ENCODE measurements at regions not wholly inside any gene's neighbourhood (a gene's known extent, or its start where the extent isn't known, plus 50 kb on each side); places are given as distances from the start of the nearest gene placed in this dataset.
"Not testable (repeated sequence)": the region's sequence is repeated elsewhere in the genome, so short reads cannot be mapped to it uniquely, and the experiment has no call there.

DNA sequence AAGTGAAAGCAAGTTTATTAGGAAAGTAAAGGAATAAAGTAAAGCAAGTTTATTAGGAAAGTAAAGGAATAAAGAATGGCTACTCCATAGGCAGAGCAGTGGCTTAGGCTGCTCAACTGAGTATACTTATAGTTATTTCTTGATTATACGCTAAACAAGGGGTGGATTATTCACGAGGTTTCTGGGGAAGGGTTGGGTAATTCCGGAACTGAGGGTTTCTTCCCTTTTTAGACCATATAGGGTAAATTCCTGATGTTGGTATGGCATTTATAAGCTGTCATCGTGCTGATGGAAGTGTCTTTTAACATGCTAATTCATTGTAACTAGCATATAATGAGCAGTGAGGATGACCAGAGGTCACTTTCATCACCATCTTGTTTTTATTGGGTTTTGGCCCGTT lies 194.3 kb downstream of the DLEU7 start:
- DNase-seq (ENCODE audit: low read depth in 4 of 4, low spot score in 3 of 4), result no peak

DNA sequence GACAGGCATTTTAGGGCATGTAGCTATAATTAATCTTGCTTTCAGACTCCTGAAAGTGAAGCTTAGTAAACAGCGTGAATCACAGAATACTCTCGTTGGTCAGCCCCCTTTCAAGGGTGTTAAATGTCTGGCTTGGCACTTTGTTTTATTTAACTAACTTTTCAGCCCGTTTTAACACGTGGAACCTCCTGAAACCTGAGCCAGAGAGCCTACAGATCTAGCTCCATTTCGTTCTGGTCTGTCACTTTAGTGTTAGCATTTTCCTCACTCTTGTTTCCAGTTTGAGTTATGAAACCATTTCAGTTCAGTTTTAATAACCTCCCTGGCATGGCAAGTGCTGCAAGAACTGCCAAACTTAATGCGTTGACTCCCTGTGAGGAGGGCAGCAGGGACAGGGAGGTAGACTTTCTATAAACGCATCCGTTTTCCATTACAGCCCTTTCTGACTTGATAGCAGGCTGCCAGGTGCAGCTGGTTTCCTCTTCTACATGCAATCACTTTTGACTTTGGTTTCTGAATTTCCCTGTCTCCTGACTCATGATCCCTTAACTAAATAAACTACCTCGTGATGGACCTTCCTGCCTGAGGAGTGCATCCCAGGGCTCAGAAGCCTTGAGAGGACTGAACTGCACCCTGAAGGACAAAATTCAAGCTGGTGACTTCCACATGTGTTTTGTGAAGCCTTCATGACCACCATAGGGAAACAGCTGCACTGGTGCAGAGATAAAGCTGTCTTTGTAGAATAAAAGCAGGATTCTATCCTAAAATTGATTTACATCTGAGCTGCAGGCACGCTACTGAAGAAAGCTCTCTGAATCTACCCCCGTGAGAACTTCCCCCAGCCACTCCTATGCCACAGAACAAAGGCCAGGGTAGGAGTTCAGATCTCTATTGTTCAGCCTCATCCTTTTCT lies 192.6 kb downstream of the DLEU7 start:
- DNase-seq (ENCODE audit: low read depth in 4 of 4, low spot score in 3 of 4), result peak in 3 of 4 donors; percentile 12 to 38 (median 28)

DNA sequence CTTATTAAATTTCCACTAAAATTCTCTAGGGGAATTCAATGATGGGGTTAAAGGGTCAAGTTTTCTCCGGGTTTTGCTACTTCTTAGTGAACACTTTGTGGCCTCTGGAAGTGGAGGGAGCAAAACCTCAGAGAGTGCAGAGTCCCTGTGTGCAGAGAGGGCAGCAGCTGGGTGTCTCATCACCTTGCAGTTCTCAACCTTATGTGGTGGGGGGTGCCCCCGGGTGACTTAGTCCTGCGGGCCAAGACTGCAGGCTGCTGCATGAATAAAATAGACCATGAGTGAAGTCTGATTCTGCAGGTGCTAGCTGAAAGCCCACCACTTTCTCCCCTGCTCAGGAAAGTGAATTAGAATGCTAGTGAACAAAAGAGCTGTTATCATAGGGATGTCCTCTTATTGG lies 191.6 kb downstream of the DLEU7 start:
- DNase-seq (ENCODE audit: low read depth in 4 of 4, low spot score in 3 of 4), result no peak

DNA sequence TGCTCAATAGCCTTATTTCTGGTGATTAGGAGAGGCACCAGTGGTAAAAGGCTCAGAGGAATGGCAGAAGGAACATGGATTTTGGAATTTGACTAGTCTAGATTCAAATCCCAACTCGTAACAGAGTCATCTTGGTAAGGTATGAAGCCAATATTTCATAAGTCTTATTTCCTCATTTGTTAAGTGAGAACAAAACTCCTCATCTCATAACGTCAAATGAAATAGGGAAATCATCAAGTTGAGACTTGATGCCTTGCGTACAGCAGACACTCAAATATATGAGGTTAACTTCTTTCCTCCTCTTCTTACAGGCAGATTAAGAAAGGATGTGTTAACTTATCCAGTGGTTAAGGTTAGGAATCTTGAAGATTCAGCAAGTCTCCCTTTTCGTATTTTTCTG lies 189.2 kb downstream of the DLEU7 start:
- no peak for DNase-seq (ENCODE audit: low read depth in 4 of 4, low spot score in 3 of 4)

DNA sequence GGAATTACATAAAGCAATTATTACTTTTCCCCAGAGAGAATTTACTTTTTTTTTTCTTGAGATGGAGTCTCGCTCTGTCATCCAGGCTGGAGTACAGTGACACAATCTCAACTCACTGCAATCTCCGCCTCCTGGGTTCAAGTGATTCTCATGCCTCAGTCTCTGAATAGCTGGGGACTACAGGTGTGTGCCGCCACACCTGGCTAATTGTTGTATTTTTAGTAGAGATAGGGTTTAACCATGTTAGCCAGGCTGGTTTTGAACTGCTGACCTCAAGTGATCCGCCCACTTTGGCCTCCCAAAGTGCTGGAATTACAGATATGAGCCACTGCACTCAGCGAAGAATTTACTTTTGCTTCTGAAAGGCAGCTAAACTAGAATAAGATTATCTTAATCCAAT lies 181.6 kb downstream of the DLEU7 start:
- not testable (repeated sequence) for DNase-seq (ENCODE audit: low read depth in 4 of 4, low spot score in 3 of 4)

DNA sequence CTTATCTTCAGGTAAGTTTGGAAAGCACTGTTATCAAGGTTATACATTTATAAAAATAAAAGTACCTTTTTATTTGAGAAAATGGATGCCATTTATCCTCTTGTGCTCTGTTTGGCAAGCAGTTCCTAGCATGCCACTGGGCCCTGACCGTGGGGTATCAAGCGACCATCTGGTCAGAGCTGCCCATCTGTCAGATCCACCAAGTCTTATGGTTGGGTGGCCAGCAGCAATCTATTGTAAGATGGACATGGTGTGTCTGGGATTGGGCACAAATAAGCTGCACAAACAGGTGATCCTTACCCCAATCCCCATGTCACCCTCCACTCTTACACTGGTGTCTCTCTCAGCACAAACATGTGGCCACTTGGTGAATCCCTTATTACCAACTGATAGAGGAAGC lies 178.5 kb downstream of the DLEU7 start:
- DNase-seq (ENCODE audit: low read depth in 4 of 4, low spot score in 3 of 4), result no peak

DNA sequence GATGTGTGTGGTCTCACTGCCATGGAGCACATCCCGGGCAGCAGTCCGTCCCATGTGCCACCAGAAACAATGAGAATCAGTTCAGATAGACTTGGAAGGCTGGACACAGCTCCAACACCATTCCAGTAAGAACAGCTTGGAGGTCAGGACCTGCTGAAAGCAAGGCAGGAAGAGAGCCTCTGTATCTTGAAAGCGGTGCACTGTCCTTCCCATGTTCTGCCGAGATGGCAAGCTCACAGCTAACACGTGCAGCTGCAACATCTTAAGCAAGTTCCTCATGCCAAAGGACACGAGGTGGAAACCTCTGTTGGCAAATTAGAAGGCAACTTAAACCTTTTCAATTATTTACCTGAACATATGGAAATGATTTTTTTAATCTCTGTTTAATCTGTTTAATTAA lies 175.4 kb downstream of the DLEU7 start:
- no peak for DNase-seq (ENCODE audit: low read depth in 4 of 4, low spot score in 3 of 4)

DNA sequence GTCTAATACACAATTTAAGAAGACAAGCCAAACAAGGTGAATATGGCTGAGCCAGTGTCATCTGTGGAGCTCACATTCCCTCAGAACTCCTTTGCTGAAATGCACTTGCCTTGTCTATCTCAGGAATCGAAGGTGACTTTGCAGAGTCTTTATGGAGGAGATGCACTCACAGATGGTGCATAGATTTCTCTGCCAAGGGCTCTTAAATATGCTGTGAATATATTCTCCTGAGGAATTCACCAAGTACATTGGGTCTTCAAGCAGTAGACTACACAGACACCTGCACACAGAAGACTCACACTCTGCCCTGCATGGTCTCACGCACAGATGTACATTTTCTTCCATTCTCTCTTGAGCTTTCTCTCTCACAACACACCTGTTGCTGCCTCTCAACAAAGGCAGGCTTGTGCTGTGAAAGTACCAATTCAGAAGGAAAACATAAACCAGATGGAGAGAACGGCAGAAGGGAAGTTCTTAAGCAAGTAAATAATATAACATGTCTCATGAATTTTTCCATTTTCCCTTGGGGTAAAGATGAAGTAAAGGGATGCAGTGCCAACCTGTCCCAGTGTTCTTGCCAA lies 174.7 kb downstream of the DLEU7 start:
- DNase-seq (ENCODE audit: low read depth in 4 of 4, low spot score in 3 of 4), result no peak

DNA sequence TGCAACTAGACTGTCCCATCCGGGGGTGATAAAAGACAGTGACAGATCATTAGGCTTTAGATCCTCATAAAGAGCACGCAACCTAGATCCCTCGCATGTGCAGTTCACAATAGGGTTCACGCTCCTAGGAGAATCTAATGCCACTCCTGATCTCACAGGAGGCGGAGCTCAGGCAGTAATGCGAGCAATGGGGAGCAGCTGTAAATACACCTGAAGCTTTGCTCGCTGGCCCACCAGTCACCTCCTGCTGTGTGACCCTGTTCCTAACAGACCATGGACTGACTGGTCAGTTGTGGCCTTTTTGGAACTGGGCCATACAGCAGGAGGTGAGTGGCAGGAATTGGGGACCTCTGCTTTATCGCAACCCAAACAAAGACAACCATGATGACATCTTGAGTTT lies 173.2 kb downstream of the DLEU7 start:
- DNase-seq (ENCODE audit: low read depth in 4 of 4, low spot score in 3 of 4), result no peak

DNA sequence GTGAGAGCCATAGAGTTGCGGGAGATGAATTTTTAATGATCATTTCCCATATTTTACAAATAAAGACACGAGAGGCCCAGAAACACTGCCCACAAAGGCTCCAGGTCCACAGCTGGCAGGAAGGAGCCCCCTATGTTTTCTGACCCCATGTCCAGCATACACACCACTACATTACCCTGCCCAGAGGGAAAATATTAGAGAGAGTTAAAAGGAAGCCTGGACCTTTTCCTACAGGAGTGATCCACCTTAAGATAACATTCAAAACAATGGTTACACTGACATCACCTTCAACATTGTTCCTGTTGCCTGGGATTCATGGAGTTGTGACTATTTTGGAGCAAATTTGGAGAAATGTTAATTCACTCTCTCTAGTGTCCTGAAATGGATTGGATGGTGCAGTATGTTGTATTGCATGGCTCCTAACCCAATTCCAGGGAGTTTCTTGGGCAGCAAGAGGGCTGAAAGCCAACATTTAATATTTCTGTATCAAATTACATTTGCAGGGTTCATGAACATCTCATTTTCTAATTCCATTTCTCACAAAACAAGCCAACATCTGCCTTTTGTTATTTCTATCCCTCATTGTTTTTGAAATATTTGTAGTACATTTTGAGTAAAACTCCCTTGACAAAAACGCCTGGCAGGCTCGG lies 172.5 kb downstream of the DLEU7 start:
- no peak for DNase-seq (ENCODE audit: low read depth in 4 of 4, low spot score in 3 of 4)

DNA sequence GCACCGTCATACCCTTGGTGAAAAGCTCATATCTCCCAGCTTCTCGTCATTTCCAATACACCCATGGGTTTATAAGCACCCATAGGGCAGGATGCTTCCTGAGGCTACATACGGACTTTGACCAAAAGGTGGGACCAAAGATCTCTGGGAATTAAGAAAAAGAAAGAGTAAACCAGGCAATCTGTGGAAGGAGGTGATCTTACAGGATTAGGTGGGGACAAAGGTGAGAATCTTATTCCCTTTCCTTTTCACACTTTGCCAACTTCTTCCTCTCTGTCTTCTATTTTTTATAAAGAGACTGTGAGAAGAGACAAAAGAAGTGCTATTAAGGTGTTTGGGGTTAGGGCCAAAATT lies 172.0 kb downstream of the DLEU7 start:
- DNase-seq (ENCODE audit: low read depth in 4 of 4, low spot score in 3 of 4), result no peak

DNA sequence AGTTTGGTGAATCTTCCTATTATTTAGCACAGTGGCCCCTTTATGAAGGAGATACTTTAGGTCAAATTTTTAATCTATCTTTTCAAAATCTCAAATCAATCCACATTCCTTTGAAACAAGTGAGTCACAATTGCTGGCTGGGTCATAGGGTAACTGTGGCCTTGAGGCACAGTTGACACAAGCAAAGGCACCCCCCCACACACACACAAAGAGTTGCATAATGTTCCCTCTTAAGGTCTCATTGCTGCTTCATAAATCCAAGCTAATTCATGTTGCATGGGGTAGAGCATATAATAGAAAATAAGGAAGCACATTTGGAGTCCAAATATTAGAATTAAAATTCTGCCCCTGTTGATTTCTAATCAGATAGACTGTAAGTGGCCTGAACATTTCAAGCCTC lies 171.5 kb downstream of the DLEU7 start:
- no peak for DNase-seq (ENCODE audit: low read depth in 4 of 4, low spot score in 3 of 4)

DNA sequence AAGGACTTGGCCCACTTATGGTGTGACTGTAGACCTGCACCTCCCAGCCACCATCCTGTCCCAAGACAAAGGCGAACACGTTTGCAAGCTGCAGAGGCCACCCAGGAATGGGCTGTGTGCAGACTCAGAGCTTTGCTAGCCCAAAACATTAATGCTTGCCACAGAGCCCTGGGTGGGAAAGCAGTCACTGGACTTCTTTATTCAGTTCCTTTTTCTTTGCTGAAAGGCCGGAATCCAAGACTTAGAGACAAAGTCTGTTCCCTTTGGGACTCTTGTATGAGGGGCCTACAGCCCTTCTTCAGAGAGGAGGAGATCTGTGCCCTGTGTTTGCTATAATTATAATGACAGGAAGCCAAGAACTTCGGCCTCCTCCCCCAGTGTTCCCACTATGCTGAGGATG lies 167.8 kb downstream of the DLEU7 start:
- no peak for DNase-seq (ENCODE audit: low read depth in 4 of 4, low spot score in 3 of 4)

DNA sequence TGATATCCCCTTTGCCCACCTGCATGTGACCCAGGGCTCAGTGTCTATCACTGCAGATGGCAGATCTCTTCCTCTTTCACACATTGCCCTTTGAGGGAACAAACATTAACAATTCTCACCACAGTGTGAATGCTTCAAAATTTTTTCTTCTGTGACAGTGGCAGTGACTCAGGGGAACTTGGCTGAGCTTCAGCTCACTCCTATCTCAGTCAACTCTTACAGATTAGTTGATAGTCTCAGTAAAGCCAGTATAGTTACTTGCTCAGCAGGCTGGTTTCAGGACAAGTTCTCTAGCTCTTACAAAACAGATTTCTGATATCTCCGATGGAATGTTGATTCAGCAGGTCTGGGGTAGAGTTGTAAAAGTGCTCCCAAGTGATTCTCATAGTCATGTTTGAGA lies 166.9 kb downstream of the DLEU7 start:
- no peak for DNase-seq (ENCODE audit: low read depth in 4 of 4, low spot score in 3 of 4)

DNA sequence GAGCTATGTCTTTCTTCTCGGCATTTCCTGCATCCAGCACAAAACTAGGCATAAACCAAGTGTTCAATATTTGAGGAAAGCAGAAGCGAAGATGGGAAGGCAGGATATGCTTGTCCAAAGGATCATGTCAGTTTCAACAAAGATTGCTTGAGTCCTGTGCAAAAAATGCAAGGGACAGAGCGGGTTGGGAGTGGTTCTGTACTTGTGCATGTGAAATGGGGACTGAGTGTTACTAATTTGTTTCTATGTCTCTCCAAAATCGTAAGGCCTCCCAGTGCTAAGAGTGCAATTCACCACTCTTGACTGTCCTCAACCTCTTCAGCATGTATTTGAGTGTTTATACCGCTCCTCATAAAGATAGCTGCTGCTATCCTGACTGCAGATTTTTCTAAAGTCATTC lies 166.2 kb downstream of the DLEU7 start:
- no peak for DNase-seq (ENCODE audit: low read depth in 4 of 4, low spot score in 3 of 4)

DNA sequence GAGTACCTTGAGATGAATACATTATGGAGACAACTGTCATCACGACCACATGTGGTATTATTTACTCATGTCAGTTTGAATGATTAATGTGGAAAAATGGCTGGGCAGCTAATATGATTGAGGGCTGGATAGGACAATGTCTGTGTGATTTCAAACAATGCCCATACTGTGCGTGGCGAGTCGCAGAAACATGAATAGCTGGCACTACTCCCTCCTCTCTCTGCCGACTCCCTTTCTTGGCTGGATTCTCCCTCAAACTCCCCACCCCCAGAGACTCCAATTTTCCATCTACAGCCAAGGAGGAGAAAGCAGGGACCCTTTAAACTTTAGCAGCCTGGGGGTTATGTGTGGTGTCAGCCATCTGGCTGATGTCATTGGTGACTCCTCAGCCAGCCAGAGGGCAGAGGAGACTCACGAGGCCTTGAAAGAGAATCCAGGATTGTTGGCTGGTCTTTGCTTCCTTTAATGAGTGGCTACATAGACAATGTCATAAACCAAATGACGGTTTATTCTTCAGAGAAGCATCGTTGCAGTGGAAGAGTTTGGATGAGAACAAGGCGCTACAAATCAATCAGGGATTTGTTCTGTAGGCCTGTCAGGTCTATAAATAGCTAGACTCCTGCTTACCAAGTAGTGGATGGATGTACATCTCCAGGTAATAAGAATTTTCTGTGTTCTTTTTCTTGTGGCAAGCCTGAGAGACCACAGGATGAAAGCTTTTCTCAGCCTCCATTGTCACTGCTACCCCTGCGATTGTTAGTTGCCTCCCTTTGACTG lies 165.6 kb downstream of the DLEU7 start:
- no peak for DNase-seq (ENCODE audit: low read depth in 4 of 4, low spot score in 3 of 4)

DNA sequence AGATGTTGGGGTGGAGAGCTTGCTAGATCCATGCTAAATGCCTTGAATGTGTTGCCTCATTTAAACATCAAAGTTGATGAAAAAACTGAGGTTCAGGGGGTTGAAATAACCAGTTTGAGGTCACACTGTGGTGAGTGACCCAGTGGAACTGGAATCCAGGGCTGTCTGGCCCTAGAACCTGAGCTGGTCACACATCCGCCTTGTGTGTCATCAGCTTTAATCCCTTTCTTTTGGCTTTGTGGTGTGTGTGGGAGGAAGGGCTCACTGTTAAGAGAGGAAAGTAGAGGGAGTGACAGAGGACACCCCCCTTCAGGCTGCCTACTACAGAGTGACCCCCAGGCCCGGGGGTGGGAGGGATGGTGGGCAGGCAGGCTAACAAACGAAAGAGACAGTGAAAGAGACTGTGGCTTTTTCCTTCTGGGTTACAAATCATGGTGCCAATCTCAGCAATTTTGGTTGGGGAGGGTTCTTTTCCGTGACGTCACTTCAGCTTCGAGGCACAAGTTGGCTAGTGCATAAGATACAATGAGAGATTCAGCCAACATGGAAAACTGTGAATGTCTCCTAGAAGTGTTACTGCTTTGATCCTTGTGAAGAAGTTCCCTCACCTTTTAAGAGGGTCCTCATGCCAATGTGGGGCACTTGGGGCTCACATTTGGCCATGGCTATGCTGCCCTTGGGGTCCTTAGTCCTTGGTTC lies 164.9 kb downstream of the DLEU7 start:
- DNase-seq (ENCODE audit: low read depth in 4 of 4, low spot score in 3 of 4), result no peak

DNA sequence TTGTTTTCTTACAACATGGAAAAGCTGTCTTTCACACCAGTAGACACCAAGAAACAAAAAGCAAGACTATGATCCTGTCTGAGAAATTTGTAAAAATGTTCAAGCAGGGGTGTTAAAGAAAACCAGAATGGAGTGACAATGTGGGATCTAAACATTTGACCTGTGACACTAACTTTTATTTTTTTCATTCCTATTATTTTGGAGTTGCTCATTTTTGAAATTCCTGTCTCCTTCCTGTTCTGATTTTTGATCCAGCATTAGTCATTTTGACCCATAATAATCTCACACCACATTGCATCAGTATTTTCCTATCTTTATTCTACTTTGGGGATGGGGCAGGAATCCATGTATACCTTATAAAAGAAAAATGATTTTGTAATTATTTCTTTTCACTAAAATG lies 164.2 kb downstream of the DLEU7 start:
- DNase-seq (ENCODE audit: low read depth in 4 of 4, low spot score in 3 of 4), result no peak

DNA sequence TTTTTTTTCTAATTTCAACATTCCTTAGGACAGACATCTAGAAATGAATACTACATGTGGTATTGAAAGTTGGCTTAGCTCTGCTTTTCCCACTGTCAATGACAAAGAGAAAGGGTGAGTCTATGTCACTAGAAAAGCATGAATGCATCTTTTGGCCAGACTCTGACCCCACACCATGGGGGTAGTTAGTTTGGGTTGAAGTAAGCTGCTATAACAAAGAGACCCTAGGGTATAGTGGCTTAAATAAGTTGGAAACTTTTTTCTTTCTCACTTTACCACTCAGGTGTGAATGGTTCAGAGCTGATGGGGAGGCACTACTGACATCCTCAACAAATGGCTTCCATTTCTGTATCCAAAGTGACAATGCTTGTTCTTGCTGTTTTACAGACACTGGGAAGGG lies 161.5 kb downstream of the DLEU7 start:
- no peak for DNase-seq (ENCODE audit: low read depth in 4 of 4, low spot score in 3 of 4)

DNA sequence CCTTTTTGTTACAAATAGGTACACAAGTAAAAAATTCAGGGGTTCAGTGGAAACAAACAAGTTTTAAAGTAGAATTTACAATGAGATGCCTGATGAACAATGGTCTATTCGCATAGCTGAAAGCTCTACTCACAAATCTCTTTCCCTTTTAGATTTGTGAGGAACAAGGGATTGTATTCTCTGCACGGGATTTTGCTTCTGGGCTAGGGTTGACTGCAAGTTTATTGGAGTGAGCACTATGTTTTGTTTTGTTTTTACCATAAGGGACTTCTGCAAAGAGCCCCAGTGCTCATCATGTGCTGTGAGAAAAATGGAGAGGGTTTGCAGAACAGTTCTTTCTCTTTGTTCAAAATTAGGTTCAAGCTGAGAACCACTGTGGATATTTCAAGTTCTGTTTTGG lies 160.5 kb downstream of the DLEU7 start:
- DNase-seq (ENCODE audit: low read depth in 4 of 4, low spot score in 3 of 4), result no peak

DNA sequence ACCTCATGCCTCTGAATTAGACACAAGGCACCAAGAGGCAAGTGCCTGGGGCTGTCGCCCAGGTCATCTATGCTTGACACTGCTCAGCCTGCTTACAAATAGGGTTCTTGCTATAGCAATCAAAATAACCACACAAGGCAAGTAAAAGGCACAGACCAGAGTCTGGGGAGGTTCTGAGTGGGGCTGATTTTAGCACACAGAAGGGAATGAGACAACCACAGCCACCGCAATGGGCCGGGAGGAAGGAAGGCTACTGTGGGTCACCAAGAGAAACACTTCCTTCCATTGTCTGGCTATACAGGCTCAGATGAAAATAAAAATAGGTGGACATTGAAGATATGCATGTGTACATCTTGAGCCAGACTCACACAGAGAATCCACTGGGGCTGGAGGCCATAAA lies 159.1 kb downstream of the DLEU7 start:
- no peak for DNase-seq (ENCODE audit: low read depth in 4 of 4, low spot score in 3 of 4)
